ENCODE measurements at regions not wholly inside any gene's neighbourhood (a gene's known extent, or its start where the extent isn't known, plus 50 kb on each side); places are given as distances from the start of the nearest gene placed in this dataset.
"Not testable (repeated sequence)": the region's sequence is repeated elsewhere in the genome, so short reads cannot be mapped to it uniquely, and the experiment has no call there.

- Mint-ChIP-seq H3K4me1 (no peaks in the 10 kb centered on the region), H3K27me3 (no peaks in the 10 kb centered on the region), H3K27ac (no peak overlapping the region), H3K9me3 (peaks cover 0 to 12% of the 10 kb centered on the region in 2 donors), H3K4me3 (no peak overlapping the region)
- DNase-seq (no peak), ATAC-seq (no peak)
Measured at GRCh38 chr4:171256223-171256622, 557.0 kb upstream of the GALNTL6 start.

GRCh38 chr4:171246948-171247347, 566.3 kb upstream of the GALNTL6 start:
- no peak overlapping the region for H3K27ac Mint-ChIP-seq
- H3K4me1 Mint-ChIP-seq, result no peaks in the 10 kb centered on the region
- no peaks in the 10 kb centered on the region for H3K27me3 Mint-ChIP-seq
- DNase-seq (no peak), ATAC-seq (no peak)
- H3K4me3 Mint-ChIP-seq, result no peak overlapping the region
- H3K9me3 Mint-ChIP-seq, result peaks cover 3 to 5% of the 10 kb centered on the region in 2 donors

- H3K4me1 Mint-ChIP-seq, result no peaks in the 10 kb centered on the region
- H3K27me3 Mint-ChIP-seq, result no peaks in the 10 kb centered on the region
- H3K4me3 Mint-ChIP-seq, result no peak overlapping the region
- H3K27ac Mint-ChIP-seq, result no peak overlapping the region
- H3K9me3 Mint-ChIP-seq, result peaks cover 0 to 3% of the 10 kb centered on the region in 2 donors
- DNase-seq (no peak), ATAC-seq (no peak)
Measured at GRCh38 chr4:171242831-171243230, 570.4 kb upstream of the GALNTL6 start.

- no peaks in the 10 kb centered on the region for H3K4me1 Mint-ChIP-seq
- H3K27me3 Mint-ChIP-seq, result no peaks in the 10 kb centered on the region
- H3K27ac Mint-ChIP-seq, result no peak overlapping the region
- peaks cover 0 to 3% of the 10 kb centered on the region in 2 donors for H3K9me3 Mint-ChIP-seq
- no peak for ATAC-seq
- DNase-seq, result no peak
- no peak overlapping the region for H3K4me3 Mint-ChIP-seq
Measured at GRCh38 chr4:171239196-171239595, 574.0 kb upstream of the GALNTL6 start.

GRCh38 chr4:171235521-171235920, 577.7 kb upstream of the GALNTL6 start:
- Mint-ChIP-seq H3K4me3 (no peak overlapping the region), H3K27ac (no peak overlapping the region), H3K4me1 (no peaks in the 10 kb centered on the region), H3K9me3 (peaks cover 0 to under 1% of the 10 kb centered on the region in 2 donors), H3K27me3 (no peaks in the 10 kb centered on the region)
- no peak for DNase-seq
- ATAC-seq, result no peak

- H3K27me3 Mint-ChIP-seq, ATAC-seq, DNase-seq, H3K9me3 Mint-ChIP-seq, H3K27ac Mint-ChIP-seq, H3K4me3 Mint-ChIP-seq, H3K4me1 Mint-ChIP-seq: not testable (repeated sequence)
Measured at GRCh38 chr4:171229354-171229753, 583.9 kb upstream of the GALNTL6 start.

- Mint-ChIP-seq H3K9me3 (peaks cover 0 to 7% of the 10 kb centered on the region in 2 donors), H3K4me3 (no peak overlapping the region), H3K27me3 (no peaks in the 10 kb centered on the region), H3K4me1 (no peaks in the 10 kb centered on the region), H3K27ac (no peak overlapping the region)
- DNase-seq (no peak), ATAC-seq (no peak)
Measured at GRCh38 chr4:171221181-171221580, 592.0 kb upstream of the GALNTL6 start.

- H3K27me3 Mint-ChIP-seq, result no peaks in the 10 kb centered on the region
- H3K9me3 Mint-ChIP-seq, result peaks cover 7 to 13% of the 10 kb centered on the region in 2 donors
- H3K4me3 Mint-ChIP-seq, result no peak overlapping the region
- no peak for DNase-seq
- ATAC-seq, result no peak
- H3K27ac Mint-ChIP-seq, result no peak overlapping the region
- no peaks in the 10 kb centered on the region for H3K4me1 Mint-ChIP-seq
Measured at GRCh38 chr4:171203425-171203824, 609.8 kb upstream of the GALNTL6 start.

- no peaks in the 10 kb centered on the region for H3K27me3 Mint-ChIP-seq
- DNase-seq, result no peak
- no peak overlapping the region for H3K27ac Mint-ChIP-seq
- no peak for ATAC-seq
- H3K9me3 Mint-ChIP-seq, result peaks cover 7 to 13% of the 10 kb centered on the region in 2 donors
- no peaks in the 10 kb centered on the region for H3K4me1 Mint-ChIP-seq
- H3K4me3 Mint-ChIP-seq, result no peak overlapping the region
Measured at GRCh38 chr4:171202908-171203307, 610.3 kb upstream of the GALNTL6 start.

GRCh38 chr4:171186700-171187099, 626.5 kb upstream of the GALNTL6 start:
- Mint-ChIP-seq H3K4me3 (no peak overlapping the region), H3K4me1 (no peaks in the 10 kb centered on the region), H3K27me3 (no peaks in the 10 kb centered on the region), H3K9me3 (peaks cover 0 to 8% of the 10 kb centered on the region in 2 donors), H3K27ac (no peak overlapping the region)
- ATAC-seq, result no peak
- DNase-seq, result no peak

- no peak overlapping the region for H3K4me3 Mint-ChIP-seq
Measured at GRCh38 chr4:171181090-171181489, 632.1 kb upstream of the GALNTL6 start.

GRCh38 chr4:171170671-171171070, 642.5 kb upstream of the GALNTL6 start:
- H3K9me3 Mint-ChIP-seq, result peaks cover 24 to 27% of the 10 kb centered on the region in 2 donors
- no peak for ATAC-seq
- H3K27ac Mint-ChIP-seq, result no peak overlapping the region
- H3K4me1 Mint-ChIP-seq, result no peaks in the 10 kb centered on the region
- no peaks in the 10 kb centered on the region for H3K27me3 Mint-ChIP-seq
- DNase-seq, result no peak
- no peak overlapping the region for H3K4me3 Mint-ChIP-seq

More at GRCh38 chr4:171181090-171181489, 632.1 kb upstream of the GALNTL6 start:
- DNase-seq, result no peak
- Mint-ChIP-seq H3K4me1 (no peaks in the 10 kb centered on the region), H3K27me3 (no peaks in the 10 kb centered on the region), H3K9me3 (no peaks in the 10 kb centered on the region), H3K27ac (no peak overlapping the region)
- ATAC-seq, result no peak

- H3K9me3 Mint-ChIP-seq, result peaks cover 24 to 27% of the 10 kb centered on the region in 2 donors
- no peak overlapping the region for H3K4me3 Mint-ChIP-seq
Measured at GRCh38 chr4:171169396-171169795, 643.8 kb upstream of the GALNTL6 start.

GRCh38 chr4:171162478-171162877, 650.7 kb upstream of the GALNTL6 start:
- Mint-ChIP-seq H3K4me3 (no peak overlapping the region), H3K27me3 (no peaks in the 10 kb centered on the region), H3K9me3 (peaks cover 0 to 10% of the 10 kb centered on the region in 2 donors), H3K4me1 (no peaks in the 10 kb centered on the region), H3K27ac (no peak overlapping the region)
- ATAC-seq (no peak), DNase-seq (no peak)

More at GRCh38 chr4:171169396-171169795, 643.8 kb upstream of the GALNTL6 start:
- Mint-ChIP-seq H3K27ac (no peak overlapping the region), H3K4me1 (no peaks in the 10 kb centered on the region), H3K27me3 (no peaks in the 10 kb centered on the region)
- no peak for ATAC-seq
- DNase-seq, result no peak

- H3K9me3 Mint-ChIP-seq, result no peaks in the 10 kb centered on the region
- no peak overlapping the region for H3K27ac Mint-ChIP-seq
- ATAC-seq (no peak), DNase-seq (no peak)
- no peak overlapping the region for H3K4me3 Mint-ChIP-seq
- no peaks in the 10 kb centered on the region for H3K4me1 Mint-ChIP-seq
- no peaks in the 10 kb centered on the region for H3K27me3 Mint-ChIP-seq
Measured at GRCh38 chr4:171157462-171158082, 655.6 kb upstream of the GALNTL6 start.

- ATAC-seq (no peak), DNase-seq (no peak)
- Mint-ChIP-seq H3K27me3 (no peaks in the 10 kb centered on the region), H3K27ac (no peak overlapping the region), H3K4me3 (no peak overlapping the region), H3K4me1 (no peaks in the 10 kb centered on the region), H3K9me3 (peaks cover 0 to 8% of the 10 kb centered on the region in 2 donors)
Measured at GRCh38 chr4:171142639-171143038, 670.6 kb upstream of the GALNTL6 start.

GRCh38 chr4:171142045-171142444, 671.2 kb upstream of the GALNTL6 start:
- Mint-ChIP-seq H3K9me3 (peaks cover 0 to 8% of the 10 kb centered on the region in 2 donors), H3K4me3 (no peak overlapping the region), H3K27me3 (no peaks in the 10 kb centered on the region), H3K4me1 (no peaks in the 10 kb centered on the region), H3K27ac (no peak overlapping the region)
- no peak for DNase-seq
- ATAC-seq, result no peak

All from stimulated activated naive CD8-positive, alpha-beta T cell treated with anti-CD3 and anti-CD28 coated beads, Interleukin-15, amount 100 ng/mL, for 72 hours (primary cell).